GM12874 (cell line): ENCODE measurements at regions not wholly inside any gene's neighbourhood (a gene's known extent, or its start where the extent isn't known, plus 50 kb on each side); places are given as distances from the start of the nearest gene placed in this dataset.
A peak's percentile ranks its signal among the peaks of the same experiment; 100 is the strongest.

Experiments
- CTCF ChIP-seq: IDR thresholded peaks from 2 replicates; pipeline ENCODE4 v1.5.1; 2011; ENCODE audit warnings: low read depth, mild to moderate bottlenecking, control low read depth, low read length, moderate library complexity; ENCODE audit not compliant: insufficient read depth

GRCh38 chr2:204144492-204144891 is 207.9 kb downstream of the ICOS start:
- no peak for TF ChIP-seq CTCF

- TF ChIP-seq CTCF: peak; percentile 87
Observed at GRCh38 chr2:204145263-204145751, 208.7 kb downstream of the ICOS start.

GRCh38 chr2:204145791-204146190 is 209.2 kb downstream of the ICOS start:
- TF ChIP-seq CTCF: no peak

GRCh38 chr2:204150721-204151120 is 214.2 kb downstream of the ICOS start:
- no peak for TF ChIP-seq CTCF

GRCh38 chr2:204152616-204153015 is 216.1 kb downstream of the ICOS start:
- TF ChIP-seq CTCF: no peak

GRCh38 chr2:204154863-204155262 is 218.3 kb downstream of the ICOS start:
- TF ChIP-seq CTCF: no peak

- TF ChIP-seq CTCF: no peak
Observed at GRCh38 chr2:204156456-204156855, 219.9 kb downstream of the ICOS start.

- TF ChIP-seq CTCF: no peak
Observed at GRCh38 chr2:204157684-204158083, 221.1 kb downstream of the ICOS start.
